SIG-M5 (cell line): ENCODE measurements at regions not wholly inside any gene's neighbourhood (a gene's known extent, or its start where the extent isn't known, plus 50 kb on each side); places are given as distances from the start of the nearest gene placed in this dataset.

Source experiments
- DNase-seq: peaks from one replicate; lab custom pipeline; 2025; lab: John Stamatoyannopoulos, UW

DNA sequence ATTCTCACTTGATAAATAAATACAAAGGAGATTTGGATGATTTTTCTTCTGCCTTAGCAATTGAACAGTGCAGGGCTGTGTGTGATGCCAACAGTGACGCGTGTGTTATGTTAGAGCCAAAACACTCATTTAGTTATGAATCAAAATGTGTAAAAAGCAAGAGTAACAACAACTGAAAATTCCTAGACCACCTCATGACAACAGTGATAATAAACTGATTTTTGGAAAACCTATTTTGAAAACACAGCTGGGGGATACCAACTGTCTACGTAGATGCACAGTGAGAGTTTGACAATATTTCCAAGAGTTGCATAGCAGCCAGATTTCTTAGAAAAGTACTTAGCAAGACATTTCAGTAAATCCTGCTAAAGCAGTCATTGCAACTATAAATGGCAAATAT lies 323.9 kb downstream of the GALR1 start:
- DNase-seq = no peak

GRCh38 chr18:77590943-77591515 lies 341.4 kb downstream of the GALR1 start:
- no peak for DNase-seq

GRCh38 chr18:77597726-77598125 lies 348.1 kb downstream of the GALR1 start:
- DNase-seq = no peak

GRCh38 chr18:77600674-77601073 lies 351.0 kb downstream of the GALR1 start:
- no peak for DNase-seq

GRCh38 chr18:77601567-77601966 lies 351.9 kb downstream of the GALR1 start:
- DNase-seq = no peak

GRCh38 chr18:77607087-77607486 lies 357.4 kb downstream of the GALR1 start:
- DNase-seq = no peak

DNA sequence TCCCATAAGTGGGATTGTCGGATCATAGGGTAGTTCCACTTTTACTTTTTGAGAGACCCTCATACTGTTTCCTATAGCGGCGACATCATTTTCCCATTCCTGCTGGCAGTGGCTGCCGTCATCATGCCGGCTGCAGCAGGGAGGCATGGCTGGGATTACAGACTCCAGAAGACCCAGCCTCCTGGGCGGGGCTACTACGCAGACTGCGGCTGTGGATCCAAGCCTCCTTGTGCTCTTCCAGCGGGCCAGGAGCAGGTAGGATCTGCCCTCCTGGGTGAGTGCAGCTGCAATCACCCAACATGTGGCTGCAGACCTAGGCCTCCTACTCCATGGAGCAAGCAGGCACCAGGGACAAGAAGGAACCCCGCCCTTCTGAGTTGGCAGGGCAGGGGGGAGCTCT lies 359.2 kb downstream of the GALR1 start:
- no peak for DNase-seq

DNA sequence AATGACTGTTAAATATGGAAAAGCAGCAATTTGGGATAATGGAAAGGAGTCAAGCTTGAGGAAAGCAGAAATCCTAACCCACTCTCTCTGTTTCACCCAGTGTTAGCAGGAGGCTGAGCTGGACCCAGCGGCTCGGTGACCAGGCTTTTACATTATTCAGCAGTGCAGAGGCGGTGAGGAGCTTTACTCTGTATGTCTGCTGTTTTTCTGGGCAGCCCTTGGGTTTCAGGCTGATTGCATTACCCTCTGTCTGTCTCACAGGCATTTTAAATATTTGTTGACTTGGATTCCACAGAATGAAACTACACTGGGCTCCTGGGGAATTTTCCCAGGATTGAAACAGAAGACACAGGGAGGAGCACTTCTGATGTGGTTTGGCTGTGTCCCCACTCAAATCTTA lies 368.0 kb downstream of the GALR1 start:
- no peak for DNase-seq

DNA sequence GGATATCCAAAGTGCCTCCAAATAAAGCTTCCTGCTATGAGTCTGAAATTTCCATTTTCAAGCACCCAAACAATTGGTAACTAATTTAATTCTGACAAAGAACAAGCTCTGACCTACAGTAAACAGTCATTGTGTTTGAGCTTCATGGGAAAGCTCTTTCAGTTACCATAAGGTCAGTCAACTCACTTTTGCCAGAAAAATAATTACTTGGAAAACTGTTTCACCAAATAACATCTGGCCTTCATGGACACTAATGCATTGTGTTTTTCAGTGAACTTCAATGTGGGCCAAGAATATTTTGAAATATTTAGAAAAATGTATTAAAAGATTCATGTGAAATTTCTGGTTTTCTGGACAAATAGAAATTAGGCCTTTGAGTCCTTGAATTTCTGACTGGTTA lies 369.9 kb downstream of the GALR1 start:
- DNase-seq = no peak

GRCh38 chr18:77622009-77622692 lies 372.5 kb downstream of the GALR1 start:
- no peak for DNase-seq

GRCh38 chr18:77632758-77633157 lies 383.1 kb downstream of the GALR1 start:
- DNase-seq = no peak

GRCh38 chr18:77634494-77634893 lies 384.8 kb downstream of the GALR1 start:
- no peak for DNase-seq

GRCh38 chr18:77635451-77635850 lies 385.8 kb downstream of the GALR1 start:
- DNase-seq = no peak

GRCh38 chr18:77635858-77636257 lies 386.2 kb downstream of the GALR1 start:
- no peak for DNase-seq

DNA sequence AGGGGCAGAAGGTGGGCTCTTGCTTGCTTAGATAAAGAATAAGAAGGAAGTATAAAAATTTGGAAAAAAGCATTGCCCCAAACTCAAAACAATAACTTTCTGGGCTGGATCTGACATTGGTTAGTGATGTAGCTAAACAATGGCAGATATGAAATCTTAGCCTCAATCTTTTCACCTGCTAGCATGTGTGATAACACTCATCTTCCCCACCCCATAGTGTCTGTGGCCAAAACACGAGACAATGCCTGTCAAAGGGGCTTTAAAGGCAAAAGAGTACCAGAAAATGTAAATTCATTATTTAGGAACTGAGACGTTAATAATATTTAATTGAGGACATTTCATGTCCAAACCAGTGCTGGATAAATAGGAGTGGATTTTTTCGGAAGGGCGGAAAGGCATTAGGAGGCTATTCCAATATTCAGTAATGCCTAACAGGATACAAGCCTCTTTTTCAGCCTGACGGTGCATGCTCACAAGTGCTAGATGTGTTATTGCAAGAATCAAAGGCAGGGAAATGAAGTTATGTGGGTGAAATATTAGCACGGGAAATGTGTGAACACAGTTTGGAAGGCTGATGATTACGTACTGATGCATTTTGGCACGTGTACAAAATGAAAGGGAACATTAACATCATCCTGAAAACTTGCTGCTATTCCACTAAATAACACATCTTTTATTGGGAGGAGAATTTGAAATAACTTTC lies 395.7 kb downstream of the GALR1 start:
- no peak for DNase-seq

- no peak for DNase-seq
Measured at GRCh38 chr18:77647472-77647871, 397.8 kb downstream of the GALR1 start.

GRCh38 chr18:77648411-77648810 lies 398.8 kb downstream of the GALR1 start:
- DNase-seq = no peak

- no peak for DNase-seq
Measured at GRCh38 chr18:77650799-77651385, 401.2 kb downstream of the GALR1 start.

- DNase-seq = no peak
Measured at GRCh38 chr18:77651441-77651840, 401.8 kb downstream of the GALR1 start.

DNA sequence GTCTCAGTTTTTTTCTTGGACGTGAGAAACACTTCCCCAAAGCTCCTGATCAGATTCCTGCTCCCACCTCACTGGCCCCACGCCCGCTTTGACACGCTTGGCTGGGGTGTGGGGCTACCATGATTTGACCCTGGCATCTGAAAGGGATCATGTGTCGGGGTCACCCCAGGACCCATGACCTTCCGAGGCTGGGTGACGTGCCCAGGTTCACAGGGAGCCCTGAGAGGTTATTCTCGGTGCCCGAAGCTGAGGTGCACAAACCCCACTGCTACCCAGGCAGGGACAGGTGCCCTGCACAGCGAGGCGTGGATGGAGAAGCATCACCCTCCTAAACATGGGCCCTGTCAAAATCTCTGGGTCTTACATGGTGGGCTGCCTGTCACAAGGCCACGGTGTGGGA lies 404.1 kb downstream of the GALR1 start:
- DNase-seq = no peak

GRCh38 chr18:77654302-77654701 lies 404.7 kb downstream of the GALR1 start:
- no peak for DNase-seq

DNA sequence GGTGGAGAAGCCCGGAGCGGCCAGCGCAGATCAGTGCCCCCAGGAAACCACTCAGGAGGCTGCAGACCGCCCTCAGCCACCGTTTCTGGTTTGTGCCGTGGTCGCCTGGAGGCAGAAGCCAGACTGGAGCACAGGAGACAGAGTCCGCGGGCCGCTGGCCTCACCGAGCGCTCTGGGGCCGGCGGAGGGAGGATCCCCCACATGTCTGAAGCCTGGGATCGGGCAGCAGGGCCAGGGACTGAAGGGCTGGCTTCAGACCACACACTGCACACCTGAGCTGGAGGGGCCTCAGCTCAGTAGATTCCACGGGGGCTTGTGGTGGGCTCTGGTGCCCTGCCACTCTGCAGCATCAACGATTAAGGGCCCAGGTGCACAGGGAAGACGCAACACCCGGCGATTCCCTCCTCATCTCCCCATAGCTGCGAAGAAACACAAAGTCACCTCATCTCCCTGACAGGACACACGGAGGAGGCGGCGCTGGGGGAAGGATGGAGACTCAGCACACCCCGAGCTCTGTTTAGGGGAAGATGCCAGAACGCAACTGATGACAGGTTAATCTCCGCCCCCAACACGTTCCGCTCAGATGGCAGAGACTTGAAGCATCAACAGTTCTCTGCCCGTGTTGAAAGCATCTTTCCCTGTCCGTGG lies 408.1 kb downstream of the GALR1 start:
- no peak for DNase-seq

DNA sequence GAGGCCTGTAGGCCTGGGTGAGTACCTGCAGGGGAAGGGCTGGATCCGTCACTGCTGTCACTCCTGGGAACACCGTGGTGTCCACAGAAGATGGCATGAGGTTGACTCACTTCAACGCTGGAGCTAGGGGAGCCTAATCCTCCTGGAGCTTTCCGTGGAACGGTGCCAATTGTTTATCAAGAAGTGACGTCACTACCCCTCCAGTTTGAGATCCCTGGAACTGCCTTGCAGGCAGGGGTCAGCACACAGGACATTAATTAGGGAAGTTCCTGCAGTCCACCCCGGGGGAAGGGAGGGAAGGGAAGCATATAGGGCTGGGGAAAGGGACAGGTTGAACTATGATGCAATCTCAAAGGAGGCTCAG lies 408.6 kb downstream of the GALR1 start:
- DNase-seq = no peak
